Stimulated activated naive CD4-positive, alpha-beta T cell treated with Interleukin-2 at 50 U/mL for 16 hours (primary cell): ENCODE measurements at regions not wholly inside any gene's neighbourhood (a gene's known extent, or its start where the extent isn't known, plus 50 kb on each side); places are given as distances from the start of the nearest gene placed in this dataset.
"Not testable (repeated sequence)": the region's sequence is repeated elsewhere in the genome, so short reads cannot be mapped to it uniquely, and the experiment has no call there.

Source experiments
- DNase-seq: peaks from one replicate; lab custom pipeline; 2025; lab: John Stamatoyannopoulos, UW

DNA sequence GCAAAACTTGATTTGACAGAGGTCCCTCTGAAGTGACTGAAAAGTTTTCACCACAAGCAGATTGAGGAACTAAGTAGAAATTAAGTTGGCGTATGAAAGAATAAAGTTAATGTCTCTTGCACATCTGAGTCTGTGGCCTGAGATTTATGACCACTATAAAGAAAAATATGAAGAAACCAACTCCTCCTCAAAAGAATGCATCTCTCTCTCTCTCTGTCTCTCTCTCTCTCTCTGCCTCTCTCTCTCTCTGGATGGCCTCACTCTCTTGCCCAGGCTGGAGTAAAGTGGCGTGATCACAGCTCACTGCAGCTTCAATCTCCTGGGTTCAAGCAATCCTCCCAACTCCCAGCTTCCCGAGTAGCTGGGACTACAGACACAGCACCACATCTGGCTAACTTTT lies 55.2 kb downstream of the RPL22L1 start:
- no peak for DNase-seq

- no peak for DNase-seq
These were observed 56.7 kb downstream of the RPL22L1 start for GRCh38 chr3:170813266-170813665.

GRCh38 chr3:170811928-170812591 lies 57.9 kb downstream of the RPL22L1 start:
- peak; percentile 36 for DNase-seq

- no peak for DNase-seq
These were observed 58.5 kb downstream of the RPL22L1 start for GRCh38 chr3:170811515-170811914.

DNA sequence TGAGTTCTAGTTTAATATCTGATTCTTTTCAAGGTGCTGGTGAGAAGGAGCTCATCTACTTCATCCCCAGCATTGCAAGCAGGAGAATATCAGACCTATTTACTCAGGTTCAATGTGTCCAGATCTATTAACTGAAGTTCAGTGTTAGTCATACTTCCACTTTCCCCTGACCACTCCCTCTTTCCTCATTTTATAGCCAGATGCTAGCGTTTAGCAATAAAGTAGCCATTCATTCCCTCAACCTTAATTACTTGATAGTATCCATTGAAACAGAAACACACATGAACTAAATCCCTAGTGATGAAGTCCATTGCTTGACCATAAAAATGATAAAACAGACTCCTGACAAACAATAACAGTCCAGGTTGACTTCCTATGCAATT lies 60.0 kb downstream of the RPL22L1 start:
- no peak for DNase-seq

- no peak for DNase-seq
These were observed 60.7 kb downstream of the RPL22L1 start for GRCh38 chr3:170809007-170809974.

DNA sequence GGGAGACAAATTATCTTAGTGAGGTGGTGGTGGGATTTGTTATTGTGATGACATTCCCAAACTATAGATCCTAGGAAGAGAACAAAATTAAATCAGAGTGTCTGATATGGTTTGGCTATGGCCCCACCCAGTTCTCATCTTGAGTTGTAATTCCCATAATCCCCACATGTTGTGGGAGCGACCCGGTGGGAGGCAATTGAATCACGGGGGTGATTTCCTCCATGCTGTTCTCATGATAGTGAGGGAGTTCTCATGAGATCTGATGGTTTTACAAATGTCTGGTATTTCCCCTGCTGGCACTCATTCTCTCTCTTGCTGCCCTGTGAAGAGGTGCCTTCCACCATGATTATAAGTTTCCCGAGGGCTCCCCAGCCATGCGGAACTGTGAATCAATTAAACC lies 62.0 kb downstream of the RPL22L1 start:
- DNase-seq: no peak

DNA sequence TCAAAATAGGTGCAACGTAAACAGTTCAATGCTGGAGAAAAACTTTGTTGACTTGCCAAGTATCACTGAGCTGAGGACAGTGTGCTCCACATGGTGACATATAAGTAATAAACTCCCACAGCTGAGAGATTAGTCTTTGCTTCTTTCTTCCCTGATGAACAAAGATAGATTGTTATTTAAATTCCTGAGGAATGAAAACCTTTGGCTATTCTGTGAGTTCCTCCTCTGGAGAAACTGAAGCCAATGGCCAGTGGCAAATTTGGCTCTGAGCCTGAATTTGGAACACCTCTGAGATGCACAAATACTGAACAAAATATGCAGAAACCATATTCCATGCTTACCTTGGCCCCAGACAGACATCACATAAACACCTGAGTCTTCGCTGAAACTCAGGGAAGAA lies 63.3 kb downstream of the RPL22L1 start:
- no peak for DNase-seq

GRCh38 chr3:170806141-170806540 lies 63.9 kb downstream of the RPL22L1 start:
- DNase-seq: no peak

GRCh38 chr3:170805296-170805695 lies 64.7 kb downstream of the RPL22L1 start:
- not testable (repeated sequence) for DNase-seq

DNA sequence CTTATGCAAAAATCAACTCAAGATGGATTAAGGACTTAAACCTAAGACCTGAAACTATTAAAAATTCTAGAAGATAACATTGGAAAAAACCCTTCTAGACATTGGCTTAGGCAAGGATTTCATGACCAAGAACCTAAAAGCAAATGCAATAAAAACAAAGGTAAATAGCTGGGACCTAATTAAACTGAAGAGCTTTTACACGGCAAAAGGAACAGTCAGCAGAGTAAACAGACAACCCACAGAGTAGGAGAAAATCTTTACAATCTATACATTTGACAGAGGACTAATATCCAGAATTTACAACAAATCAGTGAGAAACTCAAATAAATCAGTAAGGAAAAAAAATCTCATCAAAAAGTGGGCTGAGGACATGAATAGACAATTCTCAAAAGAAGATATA lies 65.4 kb downstream of the RPL22L1 start:
- not testable (repeated sequence) for DNase-seq

- DNase-seq: no peak
These were observed 65.9 kb downstream of the RPL22L1 start for GRCh38 chr3:170804078-170804477.

GRCh38 chr3:170802164-170803151 lies 67.5 kb downstream of the RPL22L1 start:
- no peak for DNase-seq

- DNase-seq: no peak
These were observed 68.4 kb downstream of the RPL22L1 start for GRCh38 chr3:170801597-170801996.

- not testable (repeated sequence) for DNase-seq
These were observed 69.7 kb downstream of the RPL22L1 start for GRCh38 chr3:170800275-170800674.

GRCh38 chr3:170799009-170799408 lies 71.0 kb downstream of the RPL22L1 start:
- no peak for DNase-seq

DNA sequence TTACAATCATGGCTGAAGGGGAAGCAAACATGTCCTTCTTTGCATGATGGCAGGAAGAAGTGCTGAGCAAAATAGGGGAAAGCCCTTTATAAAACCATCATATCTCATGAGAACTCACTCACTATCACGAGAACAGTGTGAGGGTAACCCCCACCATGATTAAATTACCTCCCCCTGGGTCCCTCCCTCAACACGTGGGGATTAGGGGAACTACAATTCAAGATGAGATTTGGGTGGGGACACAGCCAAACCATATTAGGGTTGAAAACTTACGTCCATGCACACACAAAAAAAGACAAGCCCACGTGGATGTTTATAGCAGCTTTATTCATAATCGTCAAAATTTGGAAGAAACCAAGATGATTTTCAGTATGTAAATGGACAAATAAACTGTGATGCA lies 72.3 kb downstream of the RPL22L1 start:
- DNase-seq: no peak

DNA sequence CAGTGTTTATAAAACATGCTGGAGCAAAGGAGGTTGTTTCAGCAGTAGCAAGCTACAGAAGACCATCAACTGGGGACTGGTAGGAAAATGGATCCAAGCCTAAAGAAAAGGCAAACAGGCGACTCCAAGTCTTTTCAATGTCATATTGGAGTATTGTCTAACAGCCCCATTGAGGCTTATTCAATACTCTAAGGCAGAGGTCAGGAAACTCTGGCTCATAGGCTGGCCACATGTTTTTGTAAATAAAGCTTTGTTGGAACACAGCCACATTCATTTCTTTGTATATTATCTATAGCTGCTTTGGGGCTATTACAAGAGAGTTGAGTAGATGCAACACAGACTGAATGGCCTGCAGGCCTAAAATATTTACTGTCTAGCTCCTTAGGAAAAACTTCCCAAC lies 77.5 kb downstream of the RPL22L1 start:
- no peak for DNase-seq

DNA sequence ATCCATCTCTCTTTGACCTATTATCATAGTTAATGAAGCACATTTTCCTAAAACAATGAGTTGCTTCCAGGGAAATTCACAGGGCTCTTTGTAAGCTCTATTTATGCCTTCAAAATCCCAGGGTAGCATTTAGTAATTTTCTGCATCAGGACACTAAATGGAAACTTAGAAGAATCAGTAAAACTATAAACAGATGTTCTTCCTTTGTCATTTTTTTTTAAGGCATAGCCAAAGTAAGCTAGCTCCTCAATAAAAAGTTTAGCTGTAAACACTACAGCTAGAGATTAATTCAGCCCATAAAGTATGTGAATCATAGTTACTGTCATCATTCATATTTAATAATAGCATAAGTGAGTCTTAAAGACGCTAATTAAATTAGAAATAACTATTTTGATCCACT lies 79.3 kb downstream of the RPL22L1 start:
- DNase-seq: no peak

GRCh38 chr3:170787464-170787863 lies 82.5 kb downstream of the RPL22L1 start:
- no peak for DNase-seq

DNA sequence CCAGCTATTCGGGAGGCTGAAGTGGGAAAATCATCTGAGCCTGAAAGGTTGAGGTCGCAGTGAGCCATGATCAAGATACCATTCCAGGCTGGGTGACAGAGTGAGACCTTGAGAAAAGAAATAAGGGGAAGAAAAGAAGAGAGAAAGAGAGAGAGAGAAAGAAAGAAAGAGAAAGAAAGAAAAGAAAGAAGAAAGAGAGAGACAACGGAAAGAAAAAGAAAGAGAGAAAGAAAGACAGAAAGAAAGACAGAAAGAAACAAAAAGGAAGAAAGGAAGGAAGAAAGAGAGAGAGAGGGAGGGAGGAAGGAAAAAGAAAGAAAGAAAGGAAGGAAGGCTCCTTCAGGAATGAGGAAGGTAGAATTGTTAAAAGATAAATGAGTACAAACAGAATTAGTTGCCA lies 84.5 kb downstream of the RPL22L1 start:
- no peak for DNase-seq

- no peak for DNase-seq
These were observed 85.6 kb downstream of the RPL22L1 start for GRCh38 chr3:170784406-170784805.
